Left lobe of liver (tissue), 2 donors: ENCODE measurements at regions not wholly inside any gene's neighbourhood (a gene's known extent, or its start where the extent isn't known, plus 50 kb on each side); places are given as distances from the start of the nearest gene placed in this dataset.
"Not testable (repeated sequence)": the region's sequence is repeated elsewhere in the genome, so short reads cannot be mapped to it uniquely, and the experiment has no call there.

Experiments used
- ATAC-seq: fragments of 200-7000 bp; cut with Tn5 transposase; one replicate; pipeline ENCODE4 v1.9.1; 2020; ENCODE audit warnings: mild to moderate bottlenecking, moderate library complexity
- DNase-seq: peaks from one replicate; pipeline ENCODE4 v3.0.0-alpha.2; 2020; ENCODE audit warnings: low spot score
- donor health status: DM: no; HTN: no; CAD: no; lungs with moderate emphysema.
- donor health status: DM: no; HTN: yes; CAD: no.

- peak; percentile 53 for DNase-seq
- ATAC-seq, result peak; percentile 89
Measured at GRCh38 chr19:22545751-22546150, 88.4 kb upstream of the ZNF492 start.

- DNase-seq (no peak), ATAC-seq (no peak)
Measured at GRCh38 chr19:22533761-22534160, 100.4 kb upstream of the ZNF492 start.

DNA sequence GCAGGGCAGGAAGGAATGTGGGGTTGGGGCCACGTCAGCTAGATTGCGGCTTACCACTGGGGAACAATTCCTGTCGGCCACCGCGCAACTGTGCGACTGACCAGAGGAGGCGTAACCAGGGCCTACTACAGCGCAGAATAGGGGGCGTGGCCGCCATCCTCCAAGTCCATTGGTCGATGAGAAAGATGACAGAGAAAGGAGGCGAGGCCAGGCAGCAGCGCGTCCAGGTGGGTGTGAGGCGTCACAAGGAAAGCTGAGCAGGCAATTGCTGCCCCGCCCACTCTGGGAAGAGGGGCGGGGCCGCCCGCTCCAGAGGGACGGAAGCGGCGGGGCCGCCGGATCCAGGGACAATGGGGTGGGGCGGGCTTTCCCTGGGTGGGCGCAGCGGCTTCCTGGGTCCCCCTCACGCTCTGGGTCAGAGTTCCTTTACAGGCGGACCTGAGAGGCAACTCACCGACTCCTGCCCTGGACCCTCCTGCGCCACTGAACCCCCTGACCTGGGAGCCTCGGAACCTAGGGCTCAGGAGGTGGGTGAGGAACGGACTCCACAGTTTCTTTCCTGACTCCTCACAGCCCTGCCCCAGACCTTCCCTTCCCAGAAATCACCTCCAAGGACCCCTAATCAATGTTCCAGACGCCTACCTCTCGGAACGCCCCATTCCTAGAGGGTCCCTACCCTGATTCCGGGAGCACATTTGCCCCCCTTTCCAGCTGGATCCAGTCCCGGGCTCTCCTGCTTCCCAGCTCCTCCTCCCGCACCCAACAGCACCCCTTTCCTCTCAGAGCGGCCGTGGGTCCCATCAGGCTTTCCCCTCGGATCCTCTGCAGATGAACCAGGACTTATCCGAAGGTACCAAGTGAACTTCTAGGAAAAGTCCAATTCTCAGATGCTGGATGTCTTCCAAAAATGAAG lies 101.5 kb upstream of the ZNF492 start:
- ATAC-seq, result peak; percentile 58
- DNase-seq, result no peak

- DNase-seq (no peak), ATAC-seq (no peak)
Measured at GRCh38 chr19:22530042-22530441, 104.1 kb upstream of the ZNF492 start.

DNA sequence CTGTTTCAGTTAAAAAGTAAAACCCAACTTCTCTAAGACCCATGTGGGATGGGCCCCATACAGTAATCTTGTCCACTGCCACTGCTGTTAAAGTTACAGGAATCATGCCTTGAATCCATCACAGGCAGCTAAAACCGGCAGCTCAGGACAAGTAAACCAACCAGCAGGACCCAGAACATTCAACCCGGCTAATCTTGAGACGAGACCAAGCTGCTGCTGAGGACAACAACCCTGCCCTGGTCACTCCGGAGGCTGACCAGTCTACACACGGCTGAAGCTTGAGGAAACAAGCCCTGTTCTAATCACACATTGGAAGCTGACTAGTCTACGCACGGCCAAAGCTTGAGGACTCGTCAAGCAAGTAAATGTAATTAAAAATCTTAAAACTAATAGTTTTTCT lies 105.2 kb upstream of the ZNF492 start:
- DNase-seq, result no peak
- ATAC-seq, result no peak

DNA sequence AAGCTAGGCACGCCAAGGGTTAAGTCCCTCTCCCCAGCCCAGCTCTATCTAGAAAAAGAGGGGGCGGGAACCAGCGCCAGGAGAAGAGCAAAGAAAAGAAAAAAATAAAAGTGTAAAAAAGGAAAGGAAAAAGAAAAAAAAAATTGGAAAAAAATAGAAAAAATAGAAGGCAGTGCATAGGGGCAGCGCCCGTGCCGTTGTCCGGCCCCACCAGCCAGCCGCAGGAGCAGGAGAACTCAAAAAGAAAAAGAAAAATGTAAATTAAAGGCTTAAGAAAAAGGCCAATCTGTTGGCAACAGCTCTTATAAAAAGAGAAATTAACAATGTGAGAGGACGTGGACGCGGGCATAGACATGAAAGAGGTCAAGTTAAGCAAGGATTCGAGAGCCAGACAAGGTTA lies 105.4 kb upstream of the ZNF98 start:
- ATAC-seq (no peak), DNase-seq (no peak)

DNA sequence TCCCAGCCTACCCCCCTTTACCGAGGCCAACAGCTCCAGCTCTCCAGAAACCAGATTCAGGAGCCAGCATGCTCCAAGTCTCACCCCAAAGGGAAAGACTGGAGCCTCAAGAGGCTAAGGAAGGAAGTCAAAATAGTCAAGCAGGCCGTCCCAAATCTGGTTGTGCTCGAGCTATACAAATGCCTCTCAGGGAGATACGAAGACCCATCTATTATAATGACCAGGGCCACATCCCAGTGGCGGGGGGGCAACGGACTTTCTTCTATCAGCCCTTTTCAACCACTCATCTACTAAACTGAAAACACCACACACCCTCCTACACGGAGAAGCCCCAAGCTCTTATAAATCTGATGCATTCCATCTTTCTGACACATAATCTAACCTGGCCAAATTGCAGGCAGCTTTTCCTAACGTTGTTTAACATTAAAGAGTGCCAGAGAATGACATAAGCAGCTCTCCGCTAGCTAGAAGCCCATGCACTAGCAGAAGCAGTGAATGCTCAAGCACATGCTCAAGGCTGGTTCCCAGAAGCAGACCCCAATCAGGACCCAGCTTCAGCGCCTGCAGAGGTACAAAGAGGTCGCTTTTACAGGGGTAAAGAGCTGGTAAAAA lies 104.6 kb upstream of the ZNF98 start:
- ATAC-seq, result no peak
- no peak for DNase-seq

- DNase-seq, result no peak
- no peak for ATAC-seq
Measured at GRCh38 chr19:22523940-22524339, 101.8 kb upstream of the ZNF98 start.

DNA sequence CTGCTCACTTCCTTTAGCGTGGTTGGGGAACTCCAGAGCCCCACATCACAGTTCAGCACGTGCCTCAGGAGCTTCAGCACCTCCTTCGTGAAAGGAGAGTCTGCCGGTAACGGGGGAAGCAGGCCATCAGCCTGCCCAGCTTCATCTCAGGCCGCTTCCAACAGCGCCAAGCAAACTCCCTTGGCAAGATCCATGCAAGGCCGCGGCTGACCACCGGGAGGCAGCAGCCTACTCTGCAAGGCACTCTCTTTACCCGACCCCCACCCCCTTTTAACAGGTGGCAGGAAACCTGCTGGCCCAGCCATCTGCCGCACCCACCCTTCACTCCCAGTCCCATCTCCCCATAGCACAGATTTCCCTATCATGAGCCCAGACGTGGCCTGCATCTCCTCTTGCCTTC lies 97.4 kb upstream of the ZNF98 start:
- ATAC-seq, DNase-seq: not testable (repeated sequence)

- no peak for ATAC-seq
Measured at GRCh38 chr19:22519152-22519551, 97.0 kb upstream of the ZNF98 start.

DNA sequence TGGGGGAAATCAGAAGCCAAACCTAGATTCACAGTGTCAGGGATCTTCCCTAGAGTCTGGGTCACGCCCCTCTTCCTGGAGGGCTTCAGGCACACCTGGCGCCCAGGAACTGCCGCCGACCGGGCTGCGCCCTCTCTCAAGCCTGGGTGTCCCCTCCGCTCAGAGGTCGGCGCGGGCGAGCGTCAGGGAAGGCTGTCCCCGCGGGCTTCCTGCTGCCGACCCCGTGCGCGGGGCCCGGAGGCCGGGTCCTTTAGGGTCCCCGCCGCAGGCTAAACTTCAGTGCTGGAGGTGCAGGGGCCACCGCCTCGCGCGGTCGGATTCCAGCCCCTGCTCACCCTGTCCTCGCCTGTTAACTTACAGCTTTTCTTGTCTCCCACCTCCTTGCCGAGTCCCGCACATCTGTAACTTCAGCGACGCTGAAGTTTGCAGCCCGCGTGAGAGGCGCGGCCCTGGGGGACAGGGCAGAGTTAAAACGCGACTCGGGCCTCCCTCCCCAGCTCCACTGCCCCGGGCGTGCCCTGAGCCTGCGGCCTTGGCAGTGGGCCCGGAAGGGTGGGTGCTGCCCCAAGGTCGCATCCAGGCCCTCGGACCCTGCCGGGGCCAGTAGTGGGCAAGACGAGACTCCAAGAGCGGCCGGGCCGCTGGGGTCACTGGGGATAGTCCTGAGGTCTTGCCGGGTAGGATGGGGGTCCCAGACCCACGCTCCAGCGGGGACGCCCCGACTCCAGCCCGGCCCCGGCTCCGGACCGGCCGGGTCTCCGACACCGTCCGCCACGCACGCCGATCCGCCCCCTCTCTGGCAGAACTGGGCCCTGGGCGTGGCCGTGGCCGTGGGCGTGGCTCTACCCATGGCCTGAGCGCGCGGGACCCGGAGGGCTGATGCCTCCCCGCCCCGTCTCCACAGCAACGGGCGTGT lies 95.6 kb upstream of the ZNF98 start:
- ATAC-seq, result no peak
- DNase-seq, result no peak

More at GRCh38 chr19:22519152-22519551, 97.0 kb upstream of the ZNF98 start:
- DNase-seq, result no peak

GRCh38 chr19:22515435-22515834 lies 93.3 kb upstream of the ZNF98 start:
- ATAC-seq, result no peak
- no peak for DNase-seq

GRCh38 chr19:22503524-22503923 lies 81.4 kb upstream of the ZNF98 start:
- no peak for ATAC-seq
- DNase-seq, result no peak

- ATAC-seq, result no peak
- DNase-seq, result no peak
Measured at GRCh38 chr19:22502766-22503165, 80.6 kb upstream of the ZNF98 start.

DNA sequence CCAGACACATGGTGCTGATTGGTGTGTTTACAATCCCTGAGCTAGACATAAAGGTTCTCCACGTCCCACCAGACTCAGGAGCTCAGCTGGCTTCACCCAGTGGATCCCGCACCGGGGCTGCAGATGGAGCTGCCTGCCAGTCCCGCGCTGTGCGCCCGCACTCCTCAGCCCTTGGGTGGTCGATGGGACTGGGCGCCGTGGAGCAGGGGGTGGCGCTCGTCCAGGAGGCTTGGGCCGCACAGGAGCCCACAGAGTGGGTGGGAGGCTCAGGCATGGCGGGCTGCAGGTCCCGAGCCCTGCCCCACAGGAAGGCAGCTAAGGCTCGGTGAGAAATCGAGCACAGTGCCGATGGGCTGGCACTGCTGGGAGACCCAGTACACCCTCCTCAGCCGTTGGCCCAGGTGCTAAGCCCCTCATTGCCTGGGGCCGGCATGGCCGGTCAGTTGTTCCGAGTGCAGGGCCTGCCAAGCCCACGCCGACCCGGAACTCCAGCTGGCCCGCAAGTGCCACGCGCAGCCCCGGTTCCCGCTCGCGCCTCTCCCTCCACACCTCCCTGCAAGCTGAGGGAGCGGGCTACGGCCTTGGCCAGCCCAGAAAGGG lies 76.8 kb upstream of the ZNF98 start:
- not testable (repeated sequence) for ATAC-seq

GRCh38 chr19:22491746-22492145 lies 69.6 kb upstream of the ZNF98 start:
- DNase-seq (no peak), ATAC-seq (no peak)

More for the DNA sequence above, 76.8 kb upstream of the ZNF98 start:
- DNase-seq, result not testable (repeated sequence)

DNA sequence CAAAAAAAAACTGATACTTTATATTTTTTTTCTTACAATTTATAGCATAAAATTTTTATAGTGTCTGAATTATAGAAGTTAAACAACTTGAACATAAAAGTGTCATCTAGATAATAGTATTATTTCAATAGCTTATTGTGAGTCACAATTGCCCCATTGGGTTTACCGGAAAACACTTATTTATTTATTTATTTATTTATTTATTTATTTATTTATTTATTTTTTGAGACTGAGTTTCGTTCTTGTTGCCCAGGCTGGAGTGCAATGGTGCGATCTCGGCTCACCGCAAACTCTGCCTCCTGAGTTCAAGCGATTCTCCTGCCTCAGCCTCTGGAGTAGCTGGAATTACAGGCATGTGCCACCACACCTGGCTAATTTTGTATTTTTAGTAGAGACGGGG lies 61.4 kb upstream of the ZNF98 start:
- not testable (repeated sequence) for DNase-seq

GRCh38 chr19:22472180-22472637 lies 50.1 kb upstream of the ZNF98 start:
- no peak for DNase-seq
- ATAC-seq, result no peak

More for the DNA sequence above, 61.4 kb upstream of the ZNF98 start:
- ATAC-seq, result not testable (repeated sequence)
